GM23338 (cell line): ENCODE measurements at regions not wholly inside any gene's neighbourhood (a gene's known extent, or its start where the extent isn't known, plus 50 kb on each side); places are given as distances from the start of the nearest gene placed in this dataset.

Experiments used
- ATAC-seq: fragments of 200-7000 bp; cut with Tn5 transposase; 3 replicates; pipeline ENCODE4 v1.9.1; 2020
- DNase-seq: peaks from one replicate; pipeline ENCODE4 v3.0.0-alpha.2; 2015; ENCODE audit warnings: low spot score
- H2AFZ ChIP-seq: fragments of 200-600 bp; sonication (generic); 2 replicates; pipeline ENCODE4 v1.8.0; 2016; ENCODE audit warnings: antibody characterized with exemption, mild to moderate bottlenecking, moderate library complexity
- H3F3A ChIP-seq: fragments of 200-600 bp; sonication (generic); replicated peaks from 2 replicates; pipeline ENCODE4 v1.8.0; 2017; ENCODE audit warnings: antibody characterized with exemption, mixed run types, low read depth
- H3K27ac ChIP-seq: fragments of 200-600 bp; sonication (generic); 2 replicates; pipeline ENCODE4 v1.6.1; 2016; ENCODE audit warnings: low read depth
- H3K27me3 ChIP-seq: fragments of 200-600 bp; sonication (generic); 2 replicates; pipeline ENCODE4 v1.8.0; 2016; ENCODE audit warnings: mild to moderate bottlenecking, mixed run types, moderate library complexity; ENCODE audit not compliant: insufficient read depth
- H3K36me3 ChIP-seq: fragments of 200-600 bp; sonication (generic); 2 replicates; pipeline ENCODE4 v1.8.0; 2016; ENCODE audit warnings: mild to moderate bottlenecking; ENCODE audit not compliant: insufficient read depth
- H3K4me1 ChIP-seq: fragments of 200-600 bp; sonication (generic); 2 replicates; pipeline ENCODE4 v1.8.0; 2016; ENCODE audit warnings: mild to moderate bottlenecking, moderate library complexity; ENCODE audit not compliant: insufficient read depth
- H3K4me2 ChIP-seq: fragments of 200-600 bp; sonication (generic); 2 replicates; pipeline ENCODE4 v1.7.1; 2017; ENCODE audit warnings: mixed run types
- H3K4me3 ChIP-seq: fragments of 200-600 bp; sonication (generic); 2 replicates; pipeline ENCODE4 v1.6.1; 2016; ENCODE audit warnings: mixed run types
- H3K79me2 ChIP-seq: fragments of 200-600 bp; sonication (generic); replicated peaks from 2 replicates; pipeline ENCODE4 v1.8.0; 2017; ENCODE audit warnings: mild to moderate bottlenecking; ENCODE audit not compliant: insufficient read depth
- H3K9me2 ChIP-seq: fragments of 200-600 bp; sonication (generic); 2 replicates; pipeline ENCODE4 v1.8.0; 2017; ENCODE audit not compliant: insufficient read depth
- H4K20me1 ChIP-seq: fragments of 200-600 bp; sonication (generic); replicated peaks from 2 replicates; pipeline ENCODE4 v1.8.0; 2017; ENCODE audit warnings: mild to moderate bottlenecking; ENCODE audit not compliant: insufficient read depth
- H3K27ac Mint-ChIP-seq: 2 replicates; pipeline ENCODE4 v1.8.0; 2020; ENCODE audit warnings: inconsistent platforms, mild to moderate bottlenecking, moderate library complexity, mixed read lengths
- H3K27me3 Mint-ChIP-seq: 3 replicates; pipeline ENCODE4 v1.8.0; 2022; ENCODE audit warnings: low read depth, mild to moderate bottlenecking, moderate library complexity, mixed read lengths, inconsistent platforms; ENCODE audit not compliant: insufficient read depth, poor library complexity
- H3K36me3 Mint-ChIP-seq: 3 replicates; pipeline ENCODE4 v1.8.0; 2021; ENCODE audit warnings: low read depth, mild to moderate bottlenecking, inconsistent platforms, moderate library complexity, mixed read lengths
- H3K4me1 Mint-ChIP-seq: 3 replicates; pipeline ENCODE4 v1.8.0; 2020; ENCODE audit warnings: mild to moderate bottlenecking, inconsistent platforms, mixed read lengths
- H3K4me3 Mint-ChIP-seq: 3 replicates; pipeline ENCODE4 v1.8.0; 2021; ENCODE audit warnings: moderate library complexity, mild to moderate bottlenecking, inconsistent platforms, mixed read lengths
- H3K9me3 Mint-ChIP-seq: 3 replicates; pipeline ENCODE4 v1.8.0; 2020; ENCODE audit warnings: moderate library complexity, mild to moderate bottlenecking, inconsistent platforms, mixed read lengths
- CREB1 ChIP-seq: fragments of 250-450 bp; sonication (Bioruptor Pico); IDR thresholded peaks from 2 replicates; pipeline ENCODE4 v1.5.0; 2020; ENCODE audit warnings: low read depth, mild to moderate bottlenecking, moderate library complexity
- CTCF ChIP-seq, 2 experiments: fragments of 200-600 bp in 1 of 2; sonication (generic) in 1 of 2; conservative IDR thresholded peaks; 2 replicates each; pipeline versions ENCODE4 v1.5.1 to v1.6.1; 2016 to 2017; ENCODE audit warnings: antibody characterized with exemption in 2 of 2, low read depth in 2 of 2, mild to moderate bottlenecking in 2 of 2, moderate library complexity in 1 of 2
- EZH2 ChIP-seq: fragments of 200-600 bp; sonication (generic); IDR thresholded peaks from one replicate; pipeline ENCODE4 v1.8.0; 2017; ENCODE audit warnings: antibody characterized with exemption, mild to moderate bottlenecking, low read depth; ENCODE audit not compliant: unreplicated experiment
- EZH2phosphoT487 ChIP-seq: fragments of 200-600 bp; sonication (generic); IDR thresholded peaks from one replicate; pipeline ENCODE4 v1.8.1; 2018; ENCODE audit warnings: antibody characterized with exemption; ENCODE audit not compliant: unreplicated experiment
- JUNB ChIP-seq: IDR thresholded peaks from one replicate; pipeline ENCODE4 v1.6.1; 2016; ENCODE audit warnings: antibody characterized with exemption; ENCODE audit not compliant: unreplicated experiment
- NANOG ChIP-seq: IDR thresholded peaks from 2 replicates; pipeline ENCODE4 v1.6.1; 2016; ENCODE audit warnings: antibody characterized with exemption, borderline replicate concordance
- POLR2AphosphoS5 ChIP-seq: IDR thresholded peaks from 2 replicates; pipeline ENCODE4 v1.6.1; 2016; ENCODE audit warnings: antibody characterized with exemption, low read depth
- STAT1 ChIP-seq: IDR thresholded peaks from one replicate; pipeline ENCODE4 v1.6.1; 2016; ENCODE audit warnings: antibody characterized with exemption; ENCODE audit not compliant: unreplicated experiment
- ZNF114 ChIP-seq: fragments of 250-450 bp; sonication (Bioruptor Pico); IDR thresholded peaks from 2 replicates; pipeline ENCODE4 v1.5.0; 2020; ENCODE audit warnings: mild to moderate bottlenecking, moderate library complexity
- ZNF331 ChIP-seq: fragments of 250-450 bp; sonication (Bioruptor Pico); IDR thresholded peaks from 2 replicates; pipeline ENCODE4 v1.5.0; 2020; ENCODE audit warnings: low read depth, mild to moderate bottlenecking, moderate library complexity
- ZNF462 ChIP-seq: fragments of 250-450 bp; sonication (Bioruptor Pico); IDR thresholded peaks from 2 replicates; pipeline ENCODE4 v1.5.0; 2020; ENCODE audit warnings: mild to moderate bottlenecking, moderate library complexity
- TF ChIP-seq, protein P1 (sequence below): IDR thresholded peaks from 2 replicates; pipeline ENCODE4 v1.6.1; 2016; ENCODE audit warnings: antibody characterized with exemption
- TF ChIP-seq, protein P2 (sequence below): IDR thresholded peaks from one replicate; pipeline ENCODE4 v1.6.1; 2018; ENCODE audit warnings: antibody characterized with exemption; ENCODE audit not compliant: unreplicated experiment

DNA sequence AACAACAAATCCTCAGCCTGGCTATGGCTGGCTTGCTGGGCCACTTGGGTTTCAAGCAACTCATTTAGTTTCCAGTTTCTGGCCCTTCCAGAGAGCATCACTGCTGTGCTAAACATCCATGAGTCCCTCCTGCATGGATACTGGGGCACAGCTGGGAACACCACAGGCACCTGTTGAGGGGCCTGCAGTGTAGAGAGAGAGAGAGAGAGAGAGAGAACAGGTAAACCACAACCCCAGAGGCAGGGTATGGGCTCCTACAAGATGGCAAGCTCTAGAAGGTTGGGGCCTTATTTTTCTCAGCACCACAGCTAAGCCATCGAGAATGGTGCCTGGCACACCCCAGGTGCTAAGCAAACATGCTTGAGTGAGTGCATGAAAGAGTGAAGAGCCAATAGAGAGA lies 120.3 kb downstream of the RBFOX3 start:
- TF ChIP-seq ZNF331 (CRISPR knock-in tag) (no peak), STAT1 (no peak), CREB1 (CRISPR knock-in tag) (no peak), EZH2phosphoT487 (no peak), CTCF (conservative IDR thresholded peaks at IDR 0.05; ENCODE audit: low read depth in 2 of 2) (no peak), ZNF462 (CRISPR knock-in tag) (no peak), ZNF114 (CRISPR knock-in tag) (no peak), JUNB (no peak), NANOG (no peak), POLR2AphosphoS5 (no peak), EZH2 (no peak)
- TF ChIP-seq, protein P1, sequence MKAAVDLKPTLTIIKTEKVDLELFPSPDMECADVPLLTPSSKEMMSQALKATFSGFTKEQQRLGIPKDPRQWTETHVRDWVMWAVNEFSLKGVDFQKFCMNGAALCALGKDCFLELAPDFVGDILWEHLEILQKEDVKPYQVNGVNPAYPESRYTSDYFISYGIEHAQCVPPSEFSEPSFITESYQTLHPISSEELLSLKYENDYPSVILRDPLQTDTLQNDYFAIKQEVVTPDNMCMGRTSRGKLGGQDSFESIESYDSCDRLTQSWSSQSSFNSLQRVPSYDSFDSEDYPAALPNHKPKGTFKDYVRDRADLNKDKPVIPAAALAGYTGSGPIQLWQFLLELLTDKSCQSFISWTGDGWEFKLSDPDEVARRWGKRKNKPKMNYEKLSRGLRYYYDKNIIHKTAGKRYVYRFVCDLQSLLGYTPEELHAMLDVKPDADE: no peak
- TF ChIP-seq, protein P2, sequence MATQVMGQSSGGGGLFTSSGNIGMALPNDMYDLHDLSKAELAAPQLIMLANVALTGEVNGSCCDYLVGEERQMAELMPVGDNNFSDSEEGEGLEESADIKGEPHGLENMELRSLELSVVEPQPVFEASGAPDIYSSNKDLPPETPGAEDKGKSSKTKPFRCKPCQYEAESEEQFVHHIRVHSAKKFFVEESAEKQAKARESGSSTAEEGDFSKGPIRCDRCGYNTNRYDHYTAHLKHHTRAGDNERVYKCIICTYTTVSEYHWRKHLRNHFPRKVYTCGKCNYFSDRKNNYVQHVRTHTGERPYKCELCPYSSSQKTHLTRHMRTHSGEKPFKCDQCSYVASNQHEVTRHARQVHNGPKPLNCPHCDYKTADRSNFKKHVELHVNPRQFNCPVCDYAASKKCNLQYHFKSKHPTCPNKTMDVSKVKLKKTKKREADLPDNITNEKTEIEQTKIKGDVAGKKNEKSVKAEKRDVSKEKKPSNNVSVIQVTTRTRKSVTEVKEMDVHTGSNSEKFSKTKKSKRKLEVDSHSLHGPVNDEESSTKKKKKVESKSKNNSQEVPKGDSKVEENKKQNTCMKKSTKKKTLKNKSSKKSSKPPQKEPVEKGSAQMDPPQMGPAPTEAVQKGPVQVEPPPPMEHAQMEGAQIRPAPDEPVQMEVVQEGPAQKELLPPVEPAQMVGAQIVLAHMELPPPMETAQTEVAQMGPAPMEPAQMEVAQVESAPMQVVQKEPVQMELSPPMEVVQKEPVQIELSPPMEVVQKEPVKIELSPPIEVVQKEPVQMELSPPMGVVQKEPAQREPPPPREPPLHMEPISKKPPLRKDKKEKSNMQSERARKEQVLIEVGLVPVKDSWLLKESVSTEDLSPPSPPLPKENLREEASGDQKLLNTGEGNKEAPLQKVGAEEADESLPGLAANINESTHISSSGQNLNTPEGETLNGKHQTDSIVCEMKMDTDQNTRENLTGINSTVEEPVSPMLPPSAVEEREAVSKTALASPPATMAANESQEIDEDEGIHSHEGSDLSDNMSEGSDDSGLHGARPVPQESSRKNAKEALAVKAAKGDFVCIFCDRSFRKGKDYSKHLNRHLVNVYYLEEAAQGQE: no peak
- peaks cover 12% of the 10 kb centered on the region for H3K9me3 Mint-ChIP-seq
- ATAC-seq: no peak

More for the DNA sequence above, 120.3 kb downstream of the RBFOX3 start:
- peaks cover 9% of the 10 kb centered on the region for H3K27me3 Mint-ChIP-seq
- H3K36me3 Mint-ChIP-seq: peaks cover 3% of the 10 kb centered on the region; the same call in 2 of the 3 replicates
- H2AFZ ChIP-seq: no peak overlapping the region
- H3K27ac Mint-ChIP-seq: no peak overlapping the region
- no peaks in the 10 kb centered on the region for H4K20me1 ChIP-seq
- H3K4me3 ChIP-seq: no peak overlapping the region
- H3K9me2 ChIP-seq: no peaks in the 10 kb centered on the region
- H3K4me2 ChIP-seq: no peak overlapping the region
- peaks cover 8% of the 10 kb centered on the region for H3K4me1 Mint-ChIP-seq
- H3F3A ChIP-seq: no peaks in the 10 kb centered on the region
- H3K36me3 ChIP-seq: no peaks in the 10 kb centered on the region
- no peaks in the 10 kb centered on the region for H3K27me3 ChIP-seq
- H3K4me3 Mint-ChIP-seq: no peak overlapping the region
- no peaks in the 10 kb centered on the region for H3K79me2 ChIP-seq
- peaks cover 4% of the 10 kb centered on the region for H3K4me1 ChIP-seq
- H3K27ac ChIP-seq: no peak overlapping the region
- DNase-seq: no peak
